ENCODE measurements at regions not wholly inside any gene's neighbourhood (a gene's known extent, or its start where the extent isn't known, plus 50 kb on each side); places are given as distances from the start of the nearest gene placed in this dataset.
"Not testable (repeated sequence)": the region's sequence is repeated elsewhere in the genome, so short reads cannot be mapped to it uniquely, and the experiment has no call there.

GRCh38 chr17:53631486-53631885 lies 191.2 kb upstream of the KIF2B start:
- no peak for DNase-seq

- no peak for DNase-seq
These were observed 192.1 kb upstream of the KIF2B start for GRCh38 chr17:53630638-53631037.

- DNase-seq, result no peak
These were observed 192.6 kb upstream of the KIF2B start for GRCh38 chr17:53630115-53630514.

- no peak for DNase-seq
These were observed 193.5 kb upstream of the KIF2B start for GRCh38 chr17:53629188-53629587.

- no peak for DNase-seq
These were observed 194.7 kb upstream of the KIF2B start for GRCh38 chr17:53628011-53628410.

- DNase-seq, result no peak
These were observed 195.2 kb upstream of the KIF2B start for GRCh38 chr17:53627511-53627910.

GRCh38 chr17:53626286-53626685 lies 196.4 kb upstream of the KIF2B start:
- DNase-seq, result no peak

GRCh38 chr17:53619025-53619424 lies 203.7 kb upstream of the KIF2B start:
- no peak for DNase-seq

GRCh38 chr17:53608208-53608607 lies 214.5 kb upstream of the KIF2B start:
- DNase-seq, result not testable (repeated sequence)

- DNase-seq, result no peak
These were observed 215.3 kb upstream of the KIF2B start for GRCh38 chr17:53607475-53607874.

GRCh38 chr17:53588317-53588716 lies 234.4 kb upstream of the KIF2B start:
- no peak for DNase-seq

- DNase-seq, result no peak
These were observed 248.7 kb upstream of the KIF2B start for GRCh38 chr17:53574038-53574437.

- DNase-seq, result no peak
These were observed 251.4 kb upstream of the KIF2B start for GRCh38 chr17:53571342-53571741.

GRCh38 chr17:53570731-53571130 lies 252.0 kb upstream of the KIF2B start:
- DNase-seq, result no peak

- DNase-seq, result no peak
These were observed 261.8 kb upstream of the KIF2B start for GRCh38 chr17:53560953-53561352.

GRCh38 chr17:53548252-53548651 lies 274.5 kb upstream of the KIF2B start:
- DNase-seq, result no peak

GRCh38 chr17:53543472-53543871 lies 279.3 kb upstream of the KIF2B start:
- no peak for DNase-seq

GRCh38 chr17:53538129-53538617 lies 284.6 kb upstream of the KIF2B start:
- no peak for DNase-seq

GRCh38 chr17:53527473-53527872 lies 295.3 kb upstream of the KIF2B start:
- DNase-seq, result no peak

- no peak for DNase-seq
These were observed 297.1 kb upstream of the KIF2B start for GRCh38 chr17:53525590-53525989.

GRCh38 chr17:53516636-53517035 lies 306.1 kb upstream of the KIF2B start:
- no peak for DNase-seq

- no peak for DNase-seq
These were observed 323.4 kb upstream of the KIF2B start for GRCh38 chr17:53499277-53499676.

- no peak for DNase-seq
These were observed 326.4 kb upstream of the KIF2B start for GRCh38 chr17:53496356-53496755.

- DNase-seq, result no peak
These were observed 330.2 kb upstream of the KIF2B start for GRCh38 chr17:53492532-53492931.

- DNase-seq, result no peak
These were observed 332.2 kb upstream of the KIF2B start for GRCh38 chr17:53490447-53490968.

GRCh38 chr17:53483704-53484103 lies 339.0 kb upstream of the KIF2B start:
- DNase-seq, result no peak
